Subcutaneous abdominal adipose tissue (tissue), 5 donors: ENCODE measurements at regions not wholly inside any gene's neighbourhood (a gene's known extent, or its start where the extent isn't known, plus 50 kb on each side); places are given as distances from the start of the nearest gene placed in this dataset.

Experiments used
- H3K27ac ChIP-seq: one replicate; pipeline ENCODE4 v1.7.0; 2013; ENCODE audit warnings: low read depth, mild to moderate bottlenecking, inconsistent platforms, low read length, moderate library complexity
- H3K27me3 ChIP-seq, 5 donors: one replicate each; pipeline ENCODE4 v1.7.0; 2013; ENCODE audit warnings: low read length in 5 of 5, inconsistent platforms in 1 of 5; ENCODE audit not compliant: control insufficient read depth in 5 of 5, insufficient read depth in 4 of 5
- H3K36me3 ChIP-seq, 5 donors: one replicate each; pipeline ENCODE4 v1.7.0; 2013; ENCODE audit warnings: low read length in 5 of 5; ENCODE audit not compliant: control insufficient read depth in 5 of 5, insufficient read depth in 5 of 5
- H3K4me1 ChIP-seq, 5 donors: one replicate each; pipeline ENCODE4 v1.7.0; 2013; ENCODE audit warnings: low read length in 5 of 5, mild to moderate bottlenecking in 3 of 5, moderate library complexity in 1 of 5; ENCODE audit not compliant: control insufficient read depth in 5 of 5, insufficient read depth in 5 of 5
- H3K4me3 ChIP-seq, 5 donors: one replicate each; pipeline ENCODE4 v1.7.0; 2013; ENCODE audit warnings: low read length in 5 of 5, low read depth in 1 of 5
- H3K9ac ChIP-seq, 5 donors: one replicate each; pipeline ENCODE4 v1.7.0; 2013; ENCODE audit warnings: low read length in 5 of 5, mild to moderate bottlenecking in 4 of 5, moderate library complexity in 3 of 5
- H3K9me3 ChIP-seq, 5 donors: one replicate each; pipeline ENCODE4 v1.7.0; 2013; ENCODE audit warnings: low read length in 5 of 5; ENCODE audit not compliant: control insufficient read depth in 5 of 5
- donor health status: healthy.
- donor health status: healthy.
- donor health status: healthy.
- donor health status: healthy.
- donor health status: healthy.

GRCh38 chr6:104126315-104127005 is 733.3 kb downstream of the HACE1 start:
- Histone ChIP-seq H3K4me3 (no peak overlapping the region), H3K27ac (no peak overlapping the region), H3K36me3 (no peaks in the 10 kb centered on the region), H3K4me1 (no peaks in the 10 kb centered on the region), H3K9ac (no peak overlapping the region), H3K27me3 (no peaks in the 10 kb centered on the region), H3K9me3 (no peaks in the 10 kb centered on the region)

GRCh38 chr6:104123227-104123626 is 736.5 kb downstream of the HACE1 start:
- no peak overlapping the region for H3K27ac ChIP-seq
- H3K27me3 ChIP-seq, result no peaks in the 10 kb centered on the region
- no peak overlapping the region for H3K4me3 ChIP-seq
- H3K4me1 ChIP-seq, result no peaks in the 10 kb centered on the region
- no peaks in the 10 kb centered on the region for H3K36me3 ChIP-seq
- no peak overlapping the region for H3K9ac ChIP-seq
- H3K9me3 ChIP-seq, result no peaks in the 10 kb centered on the region

DNA sequence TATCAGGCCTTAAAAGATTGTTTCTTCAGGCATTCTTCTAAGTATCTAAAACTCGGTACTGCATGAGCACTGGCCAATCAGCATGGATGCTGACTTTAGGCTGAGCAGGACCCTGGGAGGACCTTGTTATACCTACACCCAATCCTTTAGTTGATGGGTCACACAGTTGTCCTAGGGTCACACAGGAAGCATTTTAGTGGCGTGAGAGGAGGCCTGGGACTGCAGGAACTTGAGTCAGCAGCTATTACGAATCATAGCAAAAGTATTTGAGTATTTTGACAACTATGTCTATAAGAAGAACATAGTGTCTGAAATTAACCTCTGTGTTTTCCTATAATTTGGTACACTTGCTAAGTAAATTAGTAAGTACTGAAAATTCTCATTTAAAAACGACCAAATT is 741.4 kb downstream of the HACE1 start:
- Histone ChIP-seq H3K4me1 (no peaks in the 10 kb centered on the region), H3K27ac (no peak overlapping the region), H3K9me3 (no peaks in the 10 kb centered on the region), H3K4me3 (no peak overlapping the region), H3K27me3 (no peaks in the 10 kb centered on the region), H3K9ac (no peak overlapping the region), H3K36me3 (no peaks in the 10 kb centered on the region)

- H3K9ac ChIP-seq, result no peak overlapping the region
Measured at GRCh38 chr6:104109806-104110205, 749.9 kb downstream of the HACE1 start.

GRCh38 chr6:104108634-104109033 is 751.1 kb downstream of the HACE1 start:
- Histone ChIP-seq H3K9ac (no peak overlapping the region), H3K9me3 (no peaks in the 10 kb centered on the region), H3K27me3 (no peaks in the 10 kb centered on the region), H3K36me3 (no peaks in the 10 kb centered on the region), H3K4me1 (no peaks in the 10 kb centered on the region), H3K27ac (no peak overlapping the region), H3K4me3 (no peak overlapping the region)

More at GRCh38 chr6:104109806-104110205, 749.9 kb downstream of the HACE1 start:
- Histone ChIP-seq H3K36me3 (no peaks in the 10 kb centered on the region), H3K9me3 (no peaks in the 10 kb centered on the region), H3K4me3 (no peak overlapping the region), H3K27ac (no peak overlapping the region), H3K27me3 (no peaks in the 10 kb centered on the region), H3K4me1 (no peaks in the 10 kb centered on the region)

- H3K4me1 ChIP-seq, result no peaks in the 10 kb centered on the region
- no peak overlapping the region for H3K27ac ChIP-seq
- H3K4me3 ChIP-seq, result no peak overlapping the region
- H3K9me3 ChIP-seq, result peaks cover 0 to 6% (median 0%) of the 10 kb centered on the region in 5 donors
- H3K9ac ChIP-seq, result no peak overlapping the region
- no peaks in the 10 kb centered on the region for H3K27me3 ChIP-seq
- no peaks in the 10 kb centered on the region for H3K36me3 ChIP-seq
Measured at GRCh38 chr6:104095661-104096416, 763.9 kb downstream of the HACE1 start.

GRCh38 chr6:104087765-104088164 is 772.0 kb downstream of the HACE1 start:
- Histone ChIP-seq H3K9me3 (peaks cover 0 to 19% (median 0%) of the 10 kb centered on the region in 5 donors), H3K9ac (no peak overlapping the region), H3K36me3 (no peaks in the 10 kb centered on the region), H3K27ac (no peak overlapping the region), H3K4me3 (no peak overlapping the region), H3K27me3 (no peaks in the 10 kb centered on the region), H3K4me1 (no peaks in the 10 kb centered on the region)

DNA sequence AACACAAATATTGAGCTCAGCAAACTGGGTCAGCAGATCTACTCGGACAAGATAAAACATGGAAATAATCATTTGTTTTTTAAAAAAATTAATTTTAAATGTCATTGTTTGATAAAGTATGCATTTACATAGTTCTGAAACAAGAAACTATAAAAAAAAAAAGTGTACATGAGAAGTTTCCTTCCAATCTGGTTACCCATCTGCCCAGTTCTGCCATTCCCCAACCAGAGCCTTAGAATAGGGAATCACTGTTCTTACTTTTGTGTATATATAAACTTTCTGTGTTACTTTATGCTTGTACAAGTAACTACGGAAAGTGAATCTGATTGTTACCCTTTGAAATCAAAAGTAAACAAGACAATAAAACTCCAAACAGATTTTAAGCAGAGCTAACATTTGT is 791.4 kb downstream of the HACE1 start:
- Histone ChIP-seq H3K9ac (no peak overlapping the region), H3K9me3 (no peaks in the 10 kb centered on the region), H3K27me3 (no peaks in the 10 kb centered on the region), H3K36me3 (no peaks in the 10 kb centered on the region), H3K4me1 (no peaks in the 10 kb centered on the region), H3K4me3 (no peak overlapping the region), H3K27ac (no peak overlapping the region)

- H3K4me1 ChIP-seq, result no peaks in the 10 kb centered on the region
- H3K9me3 ChIP-seq, result no peaks in the 10 kb centered on the region
- no peak overlapping the region for H3K27ac ChIP-seq
- H3K4me3 ChIP-seq, result no peak overlapping the region
- H3K36me3 ChIP-seq, result no peaks in the 10 kb centered on the region
- no peak overlapping the region for H3K9ac ChIP-seq
- no peaks in the 10 kb centered on the region for H3K27me3 ChIP-seq
Measured at GRCh38 chr6:104064876-104065275, 794.8 kb downstream of the HACE1 start.

DNA sequence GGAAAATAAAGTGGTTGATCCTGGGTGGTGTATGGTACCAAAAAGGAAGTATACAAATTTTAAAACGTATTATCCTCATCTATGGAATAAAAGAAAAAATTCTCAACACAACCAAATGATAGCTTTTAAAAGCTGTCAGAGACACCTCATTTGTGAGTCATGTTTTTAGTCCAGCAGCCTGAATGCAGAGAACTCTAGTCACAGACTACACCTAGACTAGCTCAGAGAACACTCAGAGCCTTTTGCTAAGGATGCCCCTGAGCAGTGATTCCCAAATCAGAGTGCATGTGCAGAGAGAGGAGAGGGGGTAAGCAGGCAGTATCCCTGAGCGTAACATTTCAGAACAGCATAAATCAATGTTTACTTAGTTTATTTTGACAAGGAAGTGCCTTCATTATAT is 809.3 kb downstream of the HACE1 start:
- H3K4me3 ChIP-seq, result no peak overlapping the region
- no peak overlapping the region for H3K9ac ChIP-seq
- H3K27me3 ChIP-seq, result no peaks in the 10 kb centered on the region
- H3K27ac ChIP-seq, result no peak overlapping the region
- no peaks in the 10 kb centered on the region for H3K9me3 ChIP-seq
- no peaks in the 10 kb centered on the region for H3K4me1 ChIP-seq
- H3K36me3 ChIP-seq, result no peaks in the 10 kb centered on the region
